22Rv1 (cell line): ENCODE measurements at regions not wholly inside any gene's neighbourhood (a gene's known extent, or its start where the extent isn't known, plus 50 kb on each side); places are given as distances from the start of the nearest gene placed in this dataset.

Experiments used
- H3K27ac ChIP-seq: fragments of 450-650 bp; 2 replicates; pipeline ENCODE4 v1.5.1; 2017
- CTCF ChIP-seq: fragments of 450-650 bp; IDR thresholded peaks from 2 replicates; pipeline ENCODE4 v1.5.1; 2017; ENCODE audit warnings: mild to moderate bottlenecking
- ZFX ChIP-seq: fragments of 450-650 bp; IDR thresholded peaks from 2 replicates; pipeline ENCODE4 v1.6.1; 2017; ENCODE audit warnings: antibody characterized with exemption, borderline replicate concordance

GRCh38 chr22:22035203-22035602, 52.6 kb upstream of the TOP3B start:
- no peak overlapping the region for H3K27ac ChIP-seq
- TF ChIP-seq CTCF: no peak
- TF ChIP-seq ZFX: no peak

DNA sequence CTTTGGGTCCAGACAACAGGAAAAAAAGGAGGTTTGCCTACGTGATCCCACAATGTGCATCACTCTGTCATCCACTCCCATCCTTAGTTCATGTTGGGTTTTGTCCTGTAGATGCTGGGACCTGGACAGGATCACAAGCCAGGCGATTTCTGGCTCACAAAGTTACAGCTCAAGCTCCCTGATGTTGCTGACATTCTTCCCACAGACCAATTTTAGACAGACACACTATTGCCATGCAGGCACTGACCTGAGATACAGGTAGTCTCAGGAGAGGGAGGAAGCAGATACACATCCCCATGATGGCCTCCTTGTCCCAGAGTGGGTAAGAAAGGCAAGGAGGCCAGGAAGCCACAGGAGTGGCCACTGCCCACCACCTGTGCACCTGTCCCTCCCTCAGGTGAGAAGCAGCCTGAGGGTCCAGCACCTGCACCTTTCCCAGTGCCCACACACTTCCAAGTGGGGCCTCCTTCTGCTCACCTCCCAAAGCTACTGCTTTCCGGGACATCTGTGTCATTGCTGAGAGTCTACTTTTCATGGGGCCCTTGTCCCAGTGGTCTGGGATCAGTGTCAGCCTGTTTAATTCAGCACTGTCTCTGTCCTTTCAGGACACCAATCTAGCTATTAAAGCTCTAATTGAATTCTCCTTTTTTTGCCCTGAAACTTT, 52.0 kb upstream of the TOP3B start:
- no peak overlapping the region for H3K27ac ChIP-seq
- TF ChIP-seq CTCF (no peak), ZFX (no peak)

GRCh38 chr22:22033803-22034468, 51.3 kb upstream of the TOP3B start:
- no peak overlapping the region for H3K27ac ChIP-seq
- TF ChIP-seq ZFX: no peak
- no peak for TF ChIP-seq CTCF

GRCh38 chr22:22032906-22033802, 50.6 kb upstream of the TOP3B start:
- TF ChIP-seq ZFX (no peak), CTCF (no peak)
- H3K27ac ChIP-seq: no peak overlapping the region

GRCh38 chr22:22032099-22032905, 49.7 kb upstream of the TOP3B start:
- TF ChIP-seq CTCF: no peak
- TF ChIP-seq ZFX: no peak
- H3K27ac ChIP-seq: no peak overlapping the region
